ENCODE measurements at regions not wholly inside any gene's neighbourhood (a gene's known extent, or its start where the extent isn't known, plus 50 kb on each side); places are given as distances from the start of the nearest gene placed in this dataset.

DNA sequence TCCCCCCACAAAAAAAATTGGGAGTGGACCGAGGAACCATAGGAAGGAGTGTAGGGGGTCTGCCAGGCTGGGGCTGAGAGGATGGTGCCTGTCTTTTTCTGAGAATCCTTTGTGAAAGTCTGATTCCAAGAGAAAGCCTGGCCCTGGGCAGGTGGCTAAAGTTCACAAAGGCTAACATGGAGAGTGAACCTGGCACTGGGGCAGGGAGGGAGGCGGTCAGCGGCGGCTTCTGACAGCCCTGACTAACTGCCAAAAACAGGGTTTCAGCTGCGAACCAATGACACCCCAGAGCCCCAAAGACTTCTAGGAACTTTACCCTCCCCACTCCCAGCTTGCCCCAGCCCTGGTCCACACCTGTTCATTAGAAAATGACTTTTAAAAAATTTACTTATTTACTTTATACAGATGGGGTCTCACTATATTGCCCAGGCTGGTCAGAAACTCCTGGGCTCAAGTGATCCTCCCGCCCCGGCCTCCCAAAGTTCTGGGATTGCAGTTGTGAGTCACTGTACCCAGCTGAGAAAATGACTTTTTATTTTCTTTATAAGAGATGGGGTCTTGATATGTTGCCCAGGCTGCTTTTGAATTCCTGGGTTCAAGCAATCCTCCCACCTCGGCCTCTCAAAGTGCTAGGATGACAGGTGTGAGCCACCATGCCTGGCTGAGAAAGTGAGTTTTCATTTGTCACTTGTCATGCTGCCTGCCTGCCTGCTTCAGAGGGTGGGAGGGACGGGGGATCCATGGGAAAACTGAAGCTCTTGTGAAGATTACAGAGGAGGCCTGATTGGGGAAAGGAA, 61.0 kb upstream of the DUSP5 start:
- TF ChIP-seq, protein P1, sequence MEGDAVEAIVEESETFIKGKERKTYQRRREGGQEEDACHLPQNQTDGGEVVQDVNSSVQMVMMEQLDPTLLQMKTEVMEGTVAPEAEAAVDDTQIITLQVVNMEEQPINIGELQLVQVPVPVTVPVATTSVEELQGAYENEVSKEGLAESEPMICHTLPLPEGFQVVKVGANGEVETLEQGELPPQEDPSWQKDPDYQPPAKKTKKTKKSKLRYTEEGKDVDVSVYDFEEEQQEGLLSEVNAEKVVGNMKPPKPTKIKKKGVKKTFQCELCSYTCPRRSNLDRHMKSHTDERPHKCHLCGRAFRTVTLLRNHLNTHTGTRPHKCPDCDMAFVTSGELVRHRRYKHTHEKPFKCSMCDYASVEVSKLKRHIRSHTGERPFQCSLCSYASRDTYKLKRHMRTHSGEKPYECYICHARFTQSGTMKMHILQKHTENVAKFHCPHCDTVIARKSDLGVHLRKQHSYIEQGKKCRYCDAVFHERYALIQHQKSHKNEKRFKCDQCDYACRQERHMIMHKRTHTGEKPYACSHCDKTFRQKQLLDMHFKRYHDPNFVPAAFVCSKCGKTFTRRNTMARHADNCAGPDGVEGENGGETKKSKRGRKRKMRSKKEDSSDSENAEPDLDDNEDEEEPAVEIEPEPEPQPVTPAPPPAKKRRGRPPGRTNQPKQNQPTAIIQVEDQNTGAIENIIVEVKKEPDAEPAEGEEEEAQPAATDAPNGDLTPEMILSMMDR (CRISPR knock-in tag; IDR thresholded peaks at IDR 0.05): no peak
- TF ChIP-seq CC2D1A (CRISPR knock-in tag; IDR thresholded peaks at IDR 0.05) (no peak), RAD51 (IDR thresholded peaks at IDR 0.05; ENCODE audit: borderline replicate concordance) (no peak), ERF (CRISPR knock-in tag; IDR thresholded peaks at IDR 0.05) (no peak), HNRNPH1 (optimal IDR thresholded peaks at IDR 0.05; ENCODE audit: low read depth, low read length) (no peak), EZH2 (conservative IDR thresholded peaks at IDR 0.05; ENCODE audit: low read depth, low read length) (no peak), ETV6 (CRISPR knock-in tag; conservative IDR thresholded peaks at IDR 0.05) (no peak), U2AF2 (IDR thresholded peaks at IDR 0.05; ENCODE audit: low read depth, low read length) (no peak)
- TF ChIP-seq, protein P2, sequence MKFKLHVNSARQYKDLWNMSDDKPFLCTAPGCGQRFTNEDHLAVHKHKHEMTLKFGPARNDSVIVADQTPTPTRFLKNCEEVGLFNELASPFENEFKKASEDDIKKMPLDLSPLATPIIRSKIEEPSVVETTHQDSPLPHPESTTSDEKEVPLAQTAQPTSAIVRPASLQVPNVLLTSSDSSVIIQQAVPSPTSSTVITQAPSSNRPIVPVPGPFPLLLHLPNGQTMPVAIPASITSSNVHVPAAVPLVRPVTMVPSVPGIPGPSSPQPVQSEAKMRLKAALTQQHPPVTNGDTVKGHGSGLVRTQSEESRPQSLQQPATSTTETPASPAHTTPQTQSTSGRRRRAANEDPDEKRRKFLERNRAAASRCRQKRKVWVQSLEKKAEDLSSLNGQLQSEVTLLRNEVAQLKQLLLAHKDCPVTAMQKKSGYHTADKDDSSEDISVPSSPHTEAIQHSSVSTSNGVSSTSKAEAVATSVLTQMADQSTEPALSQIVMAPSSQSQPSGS (CRISPR knock-in tag; IDR thresholded peaks at IDR 0.05): no peak
- TF ChIP-seq, protein P3, sequence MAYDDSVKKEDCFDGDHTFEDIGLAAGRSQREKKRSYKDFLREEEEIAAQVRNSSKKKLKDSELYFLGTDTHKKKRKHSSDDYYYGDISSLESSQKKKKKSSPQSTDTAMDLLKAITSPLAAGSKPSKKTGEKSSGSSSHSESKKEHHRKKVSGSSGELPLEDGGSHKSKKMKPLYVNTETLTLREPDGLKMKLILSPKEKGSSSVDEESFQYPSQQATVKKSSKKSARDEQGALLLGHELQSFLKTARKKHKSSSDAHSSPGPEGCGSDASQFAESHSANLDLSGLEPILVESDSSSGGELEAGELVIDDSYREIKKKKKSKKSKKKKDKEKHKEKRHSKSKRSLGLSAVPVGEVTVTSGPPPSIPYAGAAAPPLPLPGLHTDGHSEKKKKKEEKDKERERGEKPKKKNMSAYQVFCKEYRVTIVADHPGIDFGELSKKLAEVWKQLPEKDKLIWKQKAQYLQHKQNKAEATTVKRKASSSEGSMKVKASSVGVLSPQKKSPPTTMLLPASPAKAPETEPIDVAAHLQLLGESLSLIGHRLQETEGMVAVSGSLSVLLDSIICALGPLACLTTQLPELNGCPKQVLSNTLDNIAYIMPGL (CRISPR knock-in tag; IDR thresholded peaks at IDR 0.05; ENCODE audit: borderline replicate concordance in 1 of 2, low read depth in 1 of 2): no peak

All from HepG2 (cell line).